Loucy (cell line): ENCODE measurements at regions not wholly inside any gene's neighbourhood (a gene's known extent, or its start where the extent isn't known, plus 50 kb on each side); places are given as distances from the start of the nearest gene placed in this dataset.
"Not testable (repeated sequence)": the region's sequence is repeated elsewhere in the genome, so short reads cannot be mapped to it uniquely, and the experiment has no call there.

Experiments used
- H2AFZ ChIP-seq: fragments of 200-600 bp; sonication (generic); 2 replicates; pipeline ENCODE4 v1.6.0; 2016; ENCODE audit warnings: antibody characterized with exemption, mild to moderate bottlenecking, low read length, moderate library complexity
- H3F3A ChIP-seq: fragments of 200-600 bp; 2 replicates; pipeline ENCODE4 v1.6.0; 2016; ENCODE audit warnings: antibody characterized with exemption, low read depth, mild to moderate bottlenecking
- H3K27me3 ChIP-seq: fragments of 200-600 bp; sonication (generic); 2 replicates; pipeline ENCODE4 v1.6.1; 2014; ENCODE audit warnings: low read length, mild to moderate bottlenecking; ENCODE audit not compliant: insufficient read depth, poor library complexity, severe bottlenecking
- H3K36me3 ChIP-seq: fragments of 200-600 bp; sonication (generic); 2 replicates; pipeline ENCODE4 v1.6.1; 2016; ENCODE audit warnings: low read length; ENCODE audit not compliant: insufficient read depth
- H3K4me1 ChIP-seq: fragments of 200-600 bp; sonication (generic); 2 replicates; pipeline ENCODE4 v1.5.1; 2014; ENCODE audit warnings: low read length, mild to moderate bottlenecking; ENCODE audit not compliant: insufficient read depth, poor library complexity, severe bottlenecking
- H3K4me2 ChIP-seq: fragments of 200-600 bp; sonication (generic); 2 replicates; pipeline ENCODE4 v1.6.0; 2014; ENCODE audit warnings: antibody characterized with exemption, low read length, low read depth, mild to moderate bottlenecking; ENCODE audit not compliant: poor library complexity, severe bottlenecking
- H3K4me3 ChIP-seq: fragments of 200-600 bp; sonication (generic); 2 replicates; pipeline ENCODE4 v1.5.1; 2014; ENCODE audit warnings: low read length, mild to moderate bottlenecking, mixed read lengths; ENCODE audit not compliant: poor library complexity, severe bottlenecking
- H3K79me2 ChIP-seq: fragments of 200-600 bp; sonication (generic); 2 replicates; pipeline ENCODE4 v1.6.1; 2014; ENCODE audit warnings: low read length; ENCODE audit not compliant: insufficient read depth
- H3K9ac ChIP-seq: fragments of 200-600 bp; sonication (generic); 2 replicates; pipeline ENCODE4 v1.6.0; 2014; ENCODE audit warnings: mild to moderate bottlenecking, low read depth, low read length, moderate library complexity; ENCODE audit not compliant: poor library complexity, severe bottlenecking
- H3K9me2 ChIP-seq: fragments of 200-600 bp; sonication (generic); replicated peaks from 2 replicates; pipeline ENCODE4 v1.6.1; 2016; ENCODE audit warnings: low read depth, low read length, mixed read lengths
- H3K9me3 ChIP-seq: fragments of 200-600 bp; sonication (generic); 2 replicates; pipeline ENCODE4 v1.6.1; 2014; ENCODE audit warnings: mild to moderate bottlenecking, antibody characterized with exemption, low read length, low read depth; ENCODE audit not compliant: insufficient read depth
- H4K20me1 ChIP-seq: fragments of 200-600 bp; sonication (generic); 2 replicates; pipeline ENCODE4 v1.6.0; 2014; ENCODE audit warnings: antibody characterized with exemption, low read length, mild to moderate bottlenecking; ENCODE audit not compliant: insufficient read depth, poor library complexity, severe bottlenecking
- EZH2phosphoT487 ChIP-seq: fragments of 200-600 bp; IDR thresholded peaks from 2 replicates; pipeline ENCODE4 v1.6.1; 2018; ENCODE audit warnings: antibody characterized with exemption, mild to moderate bottlenecking, moderate library complexity, borderline replicate concordance
- TF ChIP-seq, protein P1 (sequence below): fragments of 200-600 bp; sonication (generic); conservative IDR thresholded peaks from 2 replicates; pipeline ENCODE4 v1.5.1; 2014; ENCODE audit warnings: mild to moderate bottlenecking, antibody characterized with exemption, low read length

DNA sequence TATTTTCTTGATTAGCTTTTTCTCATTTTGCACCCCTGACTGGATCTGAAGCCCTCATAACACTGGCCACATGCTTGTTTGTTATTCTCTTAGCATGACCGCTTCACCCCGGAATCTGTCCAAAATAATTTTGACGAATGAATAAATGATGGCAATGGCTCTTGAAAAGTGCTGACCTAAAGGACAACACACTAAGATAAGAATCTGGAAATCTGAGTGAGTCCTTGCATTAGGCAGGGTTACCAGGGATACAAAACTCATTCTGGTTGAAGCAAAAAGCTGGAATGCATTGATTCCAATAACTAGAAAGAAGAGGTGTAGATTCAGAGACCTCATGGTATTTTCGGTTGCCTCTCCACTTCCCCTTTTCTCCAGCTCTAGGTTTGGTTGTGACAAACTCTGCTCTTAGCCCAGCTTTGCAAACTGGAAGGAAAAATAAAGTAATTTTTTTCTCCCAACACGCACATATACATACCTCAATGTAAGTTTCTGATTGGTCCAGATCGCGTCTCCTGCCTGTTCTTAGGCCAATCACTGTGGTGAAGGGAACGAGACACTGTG is 157.4 kb downstream of the SKIDA1 start:
- Histone ChIP-seq H3K4me2 (no peak overlapping the region), H3K9me2 (no peaks in the 10 kb centered on the region), H3K79me2 (no peaks in the 10 kb centered on the region), H3K9ac (no peak overlapping the region), H4K20me1 (no peaks in the 10 kb centered on the region), H3K4me1 (peaks cover 7% of the 10 kb centered on the region), H3K36me3 (no peaks in the 10 kb centered on the region), H2AFZ (no peak overlapping the region), H3K9me3 (no peaks in the 10 kb centered on the region), H3F3A (no peaks in the 10 kb centered on the region), H3K27me3 (no peaks in the 10 kb centered on the region), H3K4me3 (no peak overlapping the region)
- TF ChIP-seq EZH2phosphoT487: no peak
- TF ChIP-seq, protein P1, sequence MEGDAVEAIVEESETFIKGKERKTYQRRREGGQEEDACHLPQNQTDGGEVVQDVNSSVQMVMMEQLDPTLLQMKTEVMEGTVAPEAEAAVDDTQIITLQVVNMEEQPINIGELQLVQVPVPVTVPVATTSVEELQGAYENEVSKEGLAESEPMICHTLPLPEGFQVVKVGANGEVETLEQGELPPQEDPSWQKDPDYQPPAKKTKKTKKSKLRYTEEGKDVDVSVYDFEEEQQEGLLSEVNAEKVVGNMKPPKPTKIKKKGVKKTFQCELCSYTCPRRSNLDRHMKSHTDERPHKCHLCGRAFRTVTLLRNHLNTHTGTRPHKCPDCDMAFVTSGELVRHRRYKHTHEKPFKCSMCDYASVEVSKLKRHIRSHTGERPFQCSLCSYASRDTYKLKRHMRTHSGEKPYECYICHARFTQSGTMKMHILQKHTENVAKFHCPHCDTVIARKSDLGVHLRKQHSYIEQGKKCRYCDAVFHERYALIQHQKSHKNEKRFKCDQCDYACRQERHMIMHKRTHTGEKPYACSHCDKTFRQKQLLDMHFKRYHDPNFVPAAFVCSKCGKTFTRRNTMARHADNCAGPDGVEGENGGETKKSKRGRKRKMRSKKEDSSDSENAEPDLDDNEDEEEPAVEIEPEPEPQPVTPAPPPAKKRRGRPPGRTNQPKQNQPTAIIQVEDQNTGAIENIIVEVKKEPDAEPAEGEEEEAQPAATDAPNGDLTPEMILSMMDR: no peak

DNA sequence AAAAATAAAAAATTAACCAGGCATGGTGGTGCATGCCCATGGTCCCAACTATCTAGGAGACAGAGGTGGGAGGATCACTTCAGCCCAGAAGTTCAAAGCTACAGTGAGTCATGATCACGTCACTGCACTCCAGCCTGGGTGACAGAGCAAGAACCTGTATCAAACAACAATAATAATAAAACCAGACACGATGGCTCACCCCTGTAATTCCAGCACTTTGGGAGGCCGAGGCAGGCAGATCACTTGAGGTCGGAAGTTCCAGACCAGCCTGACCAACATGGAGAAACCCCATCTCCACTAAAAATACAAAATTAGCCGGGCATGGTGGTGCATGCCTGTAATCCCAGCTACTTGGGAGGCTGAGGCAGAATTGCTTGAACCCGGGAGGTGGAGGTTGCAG is 159.4 kb downstream of the SKIDA1 start:
- H3K9me2 ChIP-seq: not testable (repeated sequence)

DNA sequence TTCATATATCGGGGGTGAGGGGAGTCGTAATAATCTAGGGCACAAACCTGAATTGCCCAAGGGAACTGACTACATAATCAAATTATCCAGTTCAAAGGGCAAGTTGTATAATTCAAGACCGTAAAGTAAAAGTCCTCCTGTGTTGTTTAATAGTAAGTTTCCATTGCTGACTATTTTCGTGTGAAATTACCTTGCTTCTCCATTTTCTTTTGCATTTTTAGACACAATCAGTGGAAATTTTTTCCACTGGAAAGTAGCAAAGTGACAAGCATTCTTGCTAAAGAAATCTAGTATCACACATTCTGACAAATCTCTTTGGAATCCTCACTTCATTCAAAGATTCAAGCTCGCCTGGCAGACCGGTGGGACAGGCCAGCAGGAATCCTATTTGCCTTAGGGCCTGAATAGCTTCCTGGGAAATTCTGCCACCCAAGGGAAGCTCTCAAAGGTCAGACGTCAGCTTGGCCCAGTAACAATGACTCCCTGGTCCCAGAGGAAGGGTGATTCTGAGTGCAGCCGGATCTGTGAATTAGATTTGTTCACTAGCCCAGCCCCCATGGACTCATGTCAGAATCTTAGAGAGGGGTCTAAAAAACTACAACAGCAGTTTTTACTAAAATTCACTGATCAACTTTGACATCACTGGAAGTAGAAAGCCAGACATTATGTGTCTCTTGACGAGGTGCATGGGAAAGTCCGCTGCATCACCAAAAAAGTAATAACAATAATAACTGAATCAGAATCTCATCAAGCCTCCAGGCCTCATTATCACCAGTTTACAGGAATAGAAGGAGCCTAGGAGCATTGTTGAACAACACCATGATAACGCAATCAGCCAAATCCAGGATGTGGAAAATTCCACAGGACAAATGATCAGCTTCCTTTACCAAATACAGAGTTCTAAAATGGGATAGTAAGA is 161.0 kb downstream of the SKIDA1 start:
- H3K27me3 ChIP-seq: no peaks in the 10 kb centered on the region
- H3K4me3 ChIP-seq: no peak overlapping the region
- no peak overlapping the region for H3K4me2 ChIP-seq

More for the DNA sequence above, 159.4 kb downstream of the SKIDA1 start:
- not testable (repeated sequence) for H3F3A ChIP-seq, H3K79me2 ChIP-seq, H3K9me3 ChIP-seq, H2AFZ ChIP-seq, H4K20me1 ChIP-seq, H3K27me3 ChIP-seq, H3K4me1 ChIP-seq, H3K4me2 ChIP-seq, H3K36me3 ChIP-seq, H3K9ac ChIP-seq, H3K4me3 ChIP-seq

More for the DNA sequence above, 161.0 kb downstream of the SKIDA1 start:
- H3K36me3 ChIP-seq: no peaks in the 10 kb centered on the region
- no peaks in the 10 kb centered on the region for H3K9me2 ChIP-seq
- H4K20me1 ChIP-seq: no peaks in the 10 kb centered on the region
- H2AFZ ChIP-seq: no peak overlapping the region
- no peaks in the 10 kb centered on the region for H3K79me2 ChIP-seq
- H3K9ac ChIP-seq: no peak overlapping the region
- no peaks in the 10 kb centered on the region for H3K4me1 ChIP-seq
- H3F3A ChIP-seq: no peaks in the 10 kb centered on the region
- no peaks in the 10 kb centered on the region for H3K9me3 ChIP-seq
- TF ChIP-seq, protein P1: no peak
- TF ChIP-seq EZH2phosphoT487: no peak
